Right renal pelvis (tissue), 4 donors: ENCODE measurements at regions not wholly inside any gene's neighbourhood (a gene's known extent, or its start where the extent isn't known, plus 50 kb on each side); places are given as distances from the start of the nearest gene placed in this dataset.

Experiments used
- DNase-seq, 4 donors: peaks; one replicate each; pipeline ENCODE4 v3.0.0-alpha.2; 2013; ENCODE audit warnings: low read depth in 4 of 4, low spot score in 3 of 4, missing footprints in 1 of 4

DNA sequence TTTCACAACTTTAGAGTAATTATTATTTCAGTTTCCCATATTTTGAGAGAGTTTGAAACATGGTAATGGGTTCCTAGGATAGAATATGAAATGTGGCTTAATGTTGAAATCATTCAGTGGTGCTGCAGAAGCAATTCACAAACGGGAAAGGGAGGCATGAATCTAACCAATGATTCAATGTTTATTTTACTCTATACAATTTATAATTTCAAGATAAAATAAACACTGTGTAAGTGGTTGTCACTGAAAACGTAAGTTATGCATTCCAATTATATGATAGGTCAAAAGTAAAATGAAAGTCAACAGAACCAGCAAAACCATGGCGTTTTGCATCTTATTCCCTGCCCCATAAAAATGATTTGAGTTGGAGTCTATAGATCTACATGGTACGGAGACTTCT lies 1207.1 kb upstream of the CDH18 start:
- DNase-seq = no peak

- DNase-seq = no peak
Observed at GRCh38 chr5:21185536-21185935, 1197.5 kb upstream of the CDH18 start.

DNA sequence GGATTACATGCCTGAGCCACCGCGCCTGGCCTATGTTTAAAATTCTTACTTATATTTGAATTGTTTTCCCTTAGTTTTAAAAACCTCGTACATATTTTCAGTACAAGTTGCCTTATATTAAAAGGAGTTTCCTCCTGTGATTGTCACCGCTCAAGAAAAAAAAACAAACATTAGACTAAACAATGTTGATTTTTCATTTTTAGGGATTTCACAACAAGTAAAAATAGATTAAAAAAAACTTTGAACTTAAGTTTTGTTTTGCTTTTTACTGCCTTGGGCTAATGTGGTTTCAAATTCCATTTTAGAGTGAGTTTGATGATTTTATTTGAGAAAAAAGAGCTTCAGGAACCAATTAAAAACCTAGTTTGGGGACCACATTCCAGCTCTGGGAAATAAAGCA lies 1196.6 kb upstream of the CDH18 start:
- DNase-seq = no peak

DNA sequence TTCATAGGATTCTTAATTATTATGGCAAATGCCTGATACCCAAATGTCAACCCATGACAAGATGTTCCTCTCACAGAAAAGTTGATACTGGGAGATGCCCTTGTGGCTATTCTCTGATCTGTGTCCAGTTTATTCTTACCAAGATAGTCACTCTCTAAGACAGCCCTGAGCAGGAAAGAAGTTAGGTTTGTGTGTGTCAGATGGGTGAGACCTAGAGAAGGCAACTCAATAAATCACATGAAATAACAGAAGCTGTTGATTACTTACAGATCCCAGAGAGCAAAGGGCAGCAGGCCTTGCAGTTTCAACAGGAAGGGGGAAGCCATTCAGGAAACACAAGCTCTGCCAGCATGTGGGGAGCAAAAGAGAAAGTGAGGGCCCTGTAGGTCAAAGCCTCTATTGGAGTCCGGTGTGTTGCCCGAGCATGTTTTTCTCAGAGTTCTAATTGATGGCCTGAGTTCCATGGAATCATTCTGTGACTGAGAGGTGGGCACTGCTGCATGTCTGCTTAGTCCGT lies 1193.7 kb upstream of the CDH18 start:
- DNase-seq = no peak

DNA sequence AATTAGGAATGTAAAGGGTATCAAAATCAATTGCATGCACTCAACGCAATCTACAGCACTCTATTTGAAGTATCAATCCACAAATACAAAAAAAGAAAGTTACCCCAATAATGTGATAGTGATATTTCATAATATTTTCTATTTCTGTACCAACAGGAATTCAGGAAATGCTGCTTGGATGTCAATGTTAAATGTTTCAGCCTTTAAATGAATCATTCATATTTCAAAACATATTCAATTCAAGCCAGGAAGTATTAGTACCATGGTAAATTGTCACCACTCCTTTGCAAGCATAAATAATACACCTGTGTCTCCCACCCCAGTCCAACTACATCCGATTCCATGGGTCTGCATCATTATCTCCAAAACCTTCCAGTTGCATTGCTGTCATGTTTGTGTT lies 1185.5 kb upstream of the CDH18 start:
- DNase-seq = no peak

GRCh38 chr5:21173036-21173435 lies 1185.0 kb upstream of the CDH18 start:
- DNase-seq = no peak

DNA sequence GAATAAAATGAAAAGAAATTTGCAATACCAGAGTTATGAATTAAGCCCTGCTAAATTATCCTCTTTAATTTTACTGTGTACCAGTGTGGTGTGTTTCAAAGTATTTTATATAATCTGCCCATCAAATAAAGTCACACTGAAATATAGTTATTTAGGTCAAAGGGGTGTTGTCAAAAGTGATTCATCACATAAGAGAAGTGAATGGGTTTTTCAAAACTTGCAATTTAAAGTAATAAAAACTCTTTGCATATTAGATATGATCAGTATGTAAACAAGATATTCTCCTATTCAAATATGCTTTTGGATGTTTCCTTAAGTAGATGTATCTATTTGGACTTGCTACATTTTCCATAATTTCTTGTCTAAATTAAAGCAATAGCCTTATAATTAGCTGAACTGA lies 1183.0 kb upstream of the CDH18 start:
- DNase-seq = no peak

GRCh38 chr5:21168557-21168956 lies 1180.6 kb upstream of the CDH18 start:
- no peak for DNase-seq

GRCh38 chr5:21165344-21165743 lies 1177.3 kb upstream of the CDH18 start:
- no peak for DNase-seq

GRCh38 chr5:21164425-21164824 lies 1176.4 kb upstream of the CDH18 start:
- no peak for DNase-seq

- DNase-seq = no peak
Observed at GRCh38 chr5:21159510-21160059, 1171.6 kb upstream of the CDH18 start.

DNA sequence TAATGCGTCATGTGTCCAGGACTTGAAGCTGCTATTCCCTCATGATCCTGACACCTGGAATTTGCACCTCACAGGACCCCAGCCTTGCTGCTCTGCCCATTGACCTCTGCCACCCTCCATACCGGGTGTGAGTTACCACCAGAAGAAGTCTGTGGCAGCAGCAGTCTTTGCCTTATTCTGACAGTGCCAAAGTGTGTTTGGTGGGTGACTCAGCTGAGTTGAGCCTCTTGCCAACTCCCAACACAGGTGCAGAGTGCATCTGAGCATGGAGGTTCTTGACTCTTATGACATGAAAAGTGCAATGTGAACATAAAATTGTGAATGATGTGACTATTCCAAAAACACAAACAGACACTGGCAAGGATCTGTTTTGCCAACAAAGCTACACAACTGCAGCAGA lies 1166.5 kb upstream of the CDH18 start:
- DNase-seq = no peak

DNA sequence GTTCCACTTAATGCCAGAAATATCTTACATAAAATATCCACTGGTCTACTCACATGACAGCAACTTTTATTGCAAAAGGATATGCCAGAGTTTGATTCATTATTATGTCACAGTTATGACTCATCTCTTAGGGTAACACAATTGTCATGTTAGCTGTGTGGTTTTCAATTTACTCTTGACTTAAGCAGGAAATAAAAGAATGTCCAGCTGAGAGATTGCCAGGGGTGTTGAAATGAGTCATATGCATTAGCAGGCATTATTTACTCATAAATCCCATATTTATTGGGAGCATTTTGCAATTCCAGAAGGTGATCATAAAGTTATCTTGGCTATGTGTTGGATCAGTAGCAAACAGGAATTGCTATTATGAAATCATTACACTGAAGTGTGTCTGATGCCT lies 1164.6 kb upstream of the CDH18 start:
- DNase-seq = no peak

DNA sequence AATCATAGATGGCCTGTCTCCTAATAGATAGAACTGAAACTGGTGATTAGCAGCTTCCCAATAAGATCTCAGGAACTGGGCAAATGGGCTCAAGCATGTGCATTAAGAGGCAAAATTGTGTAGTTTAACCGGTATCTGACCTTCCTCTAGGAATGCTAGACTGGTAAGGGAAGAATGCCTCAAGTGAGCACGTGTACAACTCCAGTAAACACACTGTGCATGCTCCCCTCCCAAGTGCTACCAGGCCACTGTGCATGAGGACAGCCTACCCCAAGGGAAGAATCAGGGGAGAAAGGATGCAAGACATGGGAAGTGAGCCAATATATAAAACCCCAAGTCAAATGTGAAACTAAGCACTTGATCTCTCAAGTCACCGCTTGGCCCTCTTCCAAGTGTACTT lies 1157.4 kb upstream of the CDH18 start:
- DNase-seq = no peak

- no peak for DNase-seq
Observed at GRCh38 chr5:21143686-21144085, 1155.7 kb upstream of the CDH18 start.

DNA sequence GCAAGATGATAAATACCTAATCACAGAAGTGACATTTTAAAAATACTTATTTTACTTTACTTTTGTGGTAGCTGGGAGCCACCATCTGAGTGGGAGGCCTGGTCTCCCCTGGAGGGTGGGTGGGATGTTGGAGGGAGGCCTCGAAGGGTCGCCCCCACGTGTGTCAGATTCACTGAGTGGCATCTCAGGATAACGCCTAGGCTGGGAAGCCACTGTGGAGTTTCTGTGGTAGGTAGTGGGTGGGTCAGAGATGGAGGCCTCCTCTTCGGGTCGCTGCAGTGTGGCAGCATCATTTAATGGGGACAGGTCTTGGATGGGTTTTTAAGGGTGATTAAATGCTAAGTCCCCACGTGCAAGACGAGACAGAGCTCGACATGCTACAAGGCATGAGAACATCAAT lies 1154.8 kb upstream of the CDH18 start:
- no peak for DNase-seq

DNA sequence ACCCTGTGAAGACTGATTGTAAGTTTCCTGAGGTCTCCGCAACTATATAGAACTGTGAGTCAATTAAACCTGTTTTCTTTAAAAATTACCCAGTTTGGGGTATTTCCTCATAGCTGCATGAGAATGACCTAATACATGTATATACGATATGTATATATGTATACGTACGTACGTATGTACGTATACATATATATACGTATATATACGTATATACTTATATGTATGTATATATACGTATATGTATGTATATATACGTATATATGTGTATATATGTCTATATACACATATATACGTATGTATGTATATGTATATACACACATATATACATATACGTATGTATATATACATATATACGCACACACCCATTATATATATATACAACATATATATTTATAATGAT lies 1153.0 kb upstream of the CDH18 start:
- DNase-seq = no peak

DNA sequence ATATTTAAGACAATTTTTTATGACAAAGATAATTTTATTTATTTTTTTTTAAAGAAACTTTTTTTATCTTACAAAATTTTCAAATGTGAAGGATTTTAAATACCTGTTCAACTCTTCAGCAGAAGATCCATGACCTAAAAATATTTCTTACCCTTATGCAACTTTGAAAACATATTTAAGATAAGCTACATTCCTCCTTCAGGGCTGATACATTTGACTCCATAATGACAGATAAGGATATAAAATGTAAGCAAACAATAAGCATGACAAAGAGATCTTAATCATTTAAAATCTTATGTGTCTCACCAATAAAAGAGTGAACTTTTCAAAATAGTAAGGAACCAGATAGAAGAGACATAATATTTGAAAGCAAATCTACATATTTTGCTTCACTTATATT lies 1138.2 kb upstream of the CDH18 start:
- no peak for DNase-seq

GRCh38 chr5:21125238-21125983 lies 1137.4 kb upstream of the CDH18 start:
- DNase-seq = no peak

- no peak for DNase-seq
Observed at GRCh38 chr5:21121213-21121612, 1133.2 kb upstream of the CDH18 start.

DNA sequence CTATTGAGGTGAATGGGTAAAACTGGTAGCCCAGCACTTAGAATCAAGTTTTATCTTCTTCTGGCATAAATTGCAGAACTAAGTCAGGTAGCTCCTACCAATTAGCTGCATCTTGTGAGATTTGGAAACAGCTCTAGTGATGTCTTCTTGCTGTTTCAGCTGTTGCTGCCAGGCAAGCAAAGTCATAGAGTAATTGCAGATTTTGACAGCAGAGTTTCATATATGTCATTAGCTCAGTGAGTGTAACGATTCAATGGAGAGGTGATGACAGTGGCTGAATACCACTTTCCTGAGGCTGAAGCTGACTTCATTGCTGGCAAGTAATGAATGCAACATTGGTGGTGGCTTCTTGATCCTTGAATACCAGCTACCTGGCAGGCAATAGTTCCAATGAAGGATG lies 1109.7 kb upstream of the CDH18 start:
- no peak for DNase-seq

DNA sequence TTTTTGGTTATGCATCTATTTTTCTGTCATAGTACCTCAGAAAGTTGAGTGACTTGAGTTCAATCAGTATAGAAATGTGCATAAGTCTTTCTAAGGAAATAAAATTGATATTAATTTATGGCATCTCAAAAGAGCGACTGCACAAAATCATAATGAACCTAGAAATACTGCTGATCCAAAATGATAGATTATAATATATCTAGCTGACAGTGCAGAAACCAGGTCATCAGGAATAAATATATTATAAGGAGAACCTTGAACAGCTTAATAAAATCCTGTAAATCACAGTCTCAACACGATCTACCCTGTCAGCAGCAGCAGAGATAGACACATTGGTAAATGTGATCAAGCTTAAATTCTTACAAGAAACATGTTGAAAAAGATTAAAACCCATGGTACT lies 1106.6 kb upstream of the CDH18 start:
- no peak for DNase-seq

DNA sequence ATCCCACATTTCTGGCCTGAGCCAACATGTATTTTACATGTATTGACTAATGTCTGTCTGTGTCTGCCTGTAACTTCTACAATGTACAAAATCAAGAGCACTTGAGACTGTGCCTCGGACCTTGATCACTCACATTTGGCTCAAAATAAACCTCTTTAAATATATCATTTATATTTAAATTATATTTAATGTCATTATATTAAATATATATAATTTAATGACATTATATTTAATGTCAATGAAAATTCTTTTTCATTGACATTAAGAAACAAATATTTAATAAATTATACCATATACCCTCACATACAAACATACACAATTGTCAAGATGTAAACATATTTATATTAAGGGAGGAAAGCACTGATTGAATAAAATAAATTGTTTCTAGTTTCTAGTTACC lies 1099.8 kb upstream of the CDH18 start:
- no peak for DNase-seq
